GM12878 (cell line): ENCODE measurements at regions not wholly inside any gene's neighbourhood (a gene's known extent, or its start where the extent isn't known, plus 50 kb on each side); places are given as distances from the start of the nearest gene placed in this dataset.
A peak's percentile ranks its signal among the peaks of the same experiment; 100 is the strongest.

Source experiments
- ESRRA ChIP-seq: IDR thresholded peaks from 2 replicates; pipeline ENCODE4 v1.6.1; 2012; ENCODE audit warnings: mild to moderate bottlenecking, low read length, improper control_type of control experiment
- NFIC ChIP-seq: IDR thresholded peaks from 2 replicates; pipeline ENCODE4 v1.6.1; 2012; ENCODE audit warnings: low read depth, mild to moderate bottlenecking, inconsistent platforms, low read length, moderate library complexity
- SIN3A ChIP-seq: IDR thresholded peaks from 2 replicates; pipeline ENCODE4 v1.6.1; 2012; ENCODE audit warnings: low read depth, low read length, improper control_type of control experiment
- SUZ12 ChIP-seq: fragments of 200-600 bp; sonication (generic); IDR thresholded peaks from one replicate; pipeline ENCODE4 v1.6.1; 2018; ENCODE audit warnings: antibody characterized with exemption, mild to moderate bottlenecking; ENCODE audit not compliant: unreplicated experiment
- ZNF384 ChIP-seq: IDR thresholded peaks from 2 replicates; pipeline ENCODE4 v1.6.1; 2012; ENCODE audit warnings: low read depth, mild to moderate bottlenecking, low read length, improper control_type of control experiment, borderline replicate concordance
- TF ChIP-seq, protein P1 (sequence below): IDR thresholded peaks from 2 replicates; pipeline ENCODE4 v1.6.1; 2011; ENCODE audit warnings: mild to moderate bottlenecking, low read depth, low read length, moderate library complexity; ENCODE audit not compliant: insufficient replicate concordance
- TF ChIP-seq, protein P2 (sequence below): IDR thresholded peaks from 2 replicates; pipeline ENCODE4 v1.6.1; 2012; ENCODE audit warnings: low read depth, low read length, improper control_type of control experiment
- TF ChIP-seq, protein P3 (sequence below), 3 experiments: IDR thresholded peaks in 2 of 3; conservative IDR thresholded peaks in 1 of 3; 2 replicates each; pipeline ENCODE4 v1.5.1; 2011; ENCODE audit warnings: low read depth in 3 of 3, low read length in 3 of 3, mild to moderate bottlenecking in 3 of 3, control low read depth in 2 of 3, moderate library complexity in 2 of 3, inconsistent platforms in 1 of 3, mixed read lengths in 1 of 3; ENCODE audit not compliant: control insufficient read depth in 2 of 3, insufficient read depth in 1 of 3; ENCODE audit errors: extremely low read depth in 1 of 3

DNA sequence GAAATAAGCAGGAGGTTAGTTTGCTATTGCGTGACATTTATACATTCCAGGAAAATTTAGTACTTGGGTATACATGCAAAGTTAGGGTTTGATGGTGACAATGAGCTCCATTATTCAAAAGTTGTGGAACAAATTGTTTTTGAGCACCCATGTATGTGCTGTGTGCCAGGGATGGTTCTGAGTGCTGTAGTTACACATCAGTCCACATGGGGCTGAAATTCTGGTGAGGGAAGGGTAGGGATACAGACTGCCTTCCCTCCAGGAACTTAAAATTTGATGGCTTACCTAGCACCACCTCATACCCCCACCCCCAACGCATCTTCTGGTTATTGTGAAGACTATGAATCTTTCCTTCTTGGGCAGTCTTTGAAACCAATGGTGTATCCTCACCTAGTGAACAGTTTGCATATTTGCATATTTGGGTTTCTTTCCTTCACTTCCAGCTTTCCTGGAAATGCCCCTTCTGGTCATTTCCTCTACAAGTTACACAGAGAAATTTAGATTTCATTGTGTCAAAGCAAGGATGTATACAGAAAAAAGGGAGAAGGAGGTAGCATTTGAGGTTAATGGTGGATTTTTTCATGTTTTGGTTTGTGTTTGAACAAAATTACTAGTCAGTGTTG lies 222.0 kb upstream of the IL12A start:
- TF ChIP-seq, protein P1, sequence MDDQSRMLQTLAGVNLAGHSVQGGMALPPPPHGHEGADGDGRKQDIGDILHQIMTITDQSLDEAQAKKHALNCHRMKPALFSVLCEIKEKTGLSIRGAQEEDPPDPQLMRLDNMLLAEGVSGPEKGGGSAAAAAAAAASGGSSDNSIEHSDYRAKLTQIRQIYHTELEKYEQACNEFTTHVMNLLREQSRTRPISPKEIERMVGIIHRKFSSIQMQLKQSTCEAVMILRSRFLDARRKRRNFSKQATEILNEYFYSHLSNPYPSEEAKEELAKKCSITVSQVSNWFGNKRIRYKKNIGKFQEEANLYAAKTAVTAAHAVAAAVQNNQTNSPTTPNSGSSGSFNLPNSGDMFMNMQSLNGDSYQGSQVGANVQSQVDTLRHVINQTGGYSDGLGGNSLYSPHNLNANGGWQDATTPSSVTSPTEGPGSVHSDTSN = no peak
- TF ChIP-seq SUZ12 (no peak), NFIC (no peak), ESRRA (no peak), ZNF384 (no peak), SIN3A (no peak)
- TF ChIP-seq, protein P2, sequence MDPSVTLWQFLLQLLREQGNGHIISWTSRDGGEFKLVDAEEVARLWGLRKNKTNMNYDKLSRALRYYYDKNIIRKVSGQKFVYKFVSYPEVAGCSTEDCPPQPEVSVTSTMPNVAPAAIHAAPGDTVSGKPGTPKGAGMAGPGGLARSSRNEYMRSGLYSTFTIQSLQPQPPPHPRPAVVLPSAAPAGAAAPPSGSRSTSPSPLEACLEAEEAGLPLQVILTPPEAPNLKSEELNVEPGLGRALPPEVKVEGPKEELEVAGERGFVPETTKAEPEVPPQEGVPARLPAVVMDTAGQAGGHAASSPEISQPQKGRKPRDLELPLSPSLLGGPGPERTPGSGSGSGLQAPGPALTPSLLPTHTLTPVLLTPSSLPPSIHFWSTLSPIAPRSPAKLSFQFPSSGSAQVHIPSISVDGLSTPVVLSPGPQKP = no peak
- TF ChIP-seq, protein P3, sequence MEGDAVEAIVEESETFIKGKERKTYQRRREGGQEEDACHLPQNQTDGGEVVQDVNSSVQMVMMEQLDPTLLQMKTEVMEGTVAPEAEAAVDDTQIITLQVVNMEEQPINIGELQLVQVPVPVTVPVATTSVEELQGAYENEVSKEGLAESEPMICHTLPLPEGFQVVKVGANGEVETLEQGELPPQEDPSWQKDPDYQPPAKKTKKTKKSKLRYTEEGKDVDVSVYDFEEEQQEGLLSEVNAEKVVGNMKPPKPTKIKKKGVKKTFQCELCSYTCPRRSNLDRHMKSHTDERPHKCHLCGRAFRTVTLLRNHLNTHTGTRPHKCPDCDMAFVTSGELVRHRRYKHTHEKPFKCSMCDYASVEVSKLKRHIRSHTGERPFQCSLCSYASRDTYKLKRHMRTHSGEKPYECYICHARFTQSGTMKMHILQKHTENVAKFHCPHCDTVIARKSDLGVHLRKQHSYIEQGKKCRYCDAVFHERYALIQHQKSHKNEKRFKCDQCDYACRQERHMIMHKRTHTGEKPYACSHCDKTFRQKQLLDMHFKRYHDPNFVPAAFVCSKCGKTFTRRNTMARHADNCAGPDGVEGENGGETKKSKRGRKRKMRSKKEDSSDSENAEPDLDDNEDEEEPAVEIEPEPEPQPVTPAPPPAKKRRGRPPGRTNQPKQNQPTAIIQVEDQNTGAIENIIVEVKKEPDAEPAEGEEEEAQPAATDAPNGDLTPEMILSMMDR (IDR thresholded peaks at IDR 0.05 in 2 of 3, conservative IDR thresholded peaks at IDR 0.05 in 1 of 3; ENCODE audit: control insufficient read depth in 2 of 3, extremely low read depth in 1 of 3, insufficient read depth in 1 of 3, low read depth in 3 of 3, low read length in 3 of 3) = peak in 2 of 3 experiments; percentile 17 to 22; a peak in 2 of 6 replicates
